ENCODE measurements at regions not wholly inside any gene's neighbourhood (a gene's known extent, or its start where the extent isn't known, plus 50 kb on each side); places are given as distances from the start of the nearest gene placed in this dataset.

DNA sequence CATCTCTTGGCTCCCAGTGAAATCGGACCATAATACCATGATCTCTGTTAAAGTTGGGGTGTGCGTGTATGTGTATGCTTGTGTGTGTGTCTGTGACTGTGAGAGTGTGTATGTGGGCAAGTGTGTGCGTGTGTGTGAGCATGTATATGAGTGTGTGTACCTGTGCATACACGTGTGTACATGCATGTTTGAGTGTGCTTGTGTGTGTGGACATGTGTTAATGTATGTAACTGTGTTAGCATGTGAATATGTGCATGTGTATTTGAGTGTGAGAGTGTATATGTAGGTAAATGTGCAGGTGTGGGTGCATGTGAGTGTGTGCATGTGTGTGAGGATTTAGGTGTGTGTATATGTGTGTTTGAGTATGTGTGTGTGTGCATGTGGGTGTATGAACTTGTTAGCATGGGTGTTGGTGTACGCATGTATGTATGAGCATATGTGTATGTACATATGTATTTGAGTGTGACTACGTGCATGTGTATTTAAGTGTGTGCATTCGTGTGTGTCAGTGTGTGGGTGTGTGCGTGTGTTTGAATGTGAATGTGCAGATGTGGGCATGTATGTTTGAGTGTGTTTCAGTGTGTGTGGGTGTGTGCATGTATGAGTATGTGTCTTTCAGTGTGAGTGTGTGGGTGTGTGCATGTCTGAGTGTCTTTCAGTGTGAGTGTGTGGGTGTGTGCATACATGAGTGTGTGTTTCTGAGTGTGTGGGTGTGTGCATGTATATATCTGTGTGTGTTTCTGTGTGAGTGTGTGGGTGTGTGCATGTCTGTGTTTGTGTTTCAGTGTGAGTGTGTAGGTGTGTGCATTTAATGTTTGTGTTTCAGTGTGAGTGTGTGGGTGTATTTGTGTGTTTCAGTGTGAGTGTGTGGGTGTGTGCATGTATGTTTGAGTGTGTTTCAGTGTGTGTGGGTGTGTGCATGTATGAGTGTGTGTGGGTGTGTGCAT, 183.2 kb downstream of the SOX9 start:
- no peak for DNase-seq

DNA sequence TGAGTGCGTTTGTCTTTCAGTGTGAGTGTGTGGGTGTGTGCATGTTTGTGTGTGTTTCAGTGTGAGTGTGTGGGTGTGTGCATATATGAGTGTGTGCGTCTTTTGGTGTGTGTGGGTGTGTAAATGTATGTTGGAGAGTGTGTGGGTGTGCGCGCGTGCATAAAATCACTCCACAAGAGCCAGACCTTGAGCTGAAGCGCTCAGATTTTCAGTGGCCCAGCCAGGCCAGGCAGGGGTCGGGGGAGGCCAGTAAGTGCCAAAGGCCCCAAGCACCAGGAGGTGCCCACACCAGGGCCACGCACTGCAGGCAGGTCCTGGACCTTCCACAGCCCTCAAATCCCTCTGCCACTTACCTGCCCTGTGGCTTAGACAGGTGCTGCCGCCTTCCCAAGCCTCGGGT, 184.0 kb downstream of the SOX9 start:
- DNase-seq, result no peak

DNA sequence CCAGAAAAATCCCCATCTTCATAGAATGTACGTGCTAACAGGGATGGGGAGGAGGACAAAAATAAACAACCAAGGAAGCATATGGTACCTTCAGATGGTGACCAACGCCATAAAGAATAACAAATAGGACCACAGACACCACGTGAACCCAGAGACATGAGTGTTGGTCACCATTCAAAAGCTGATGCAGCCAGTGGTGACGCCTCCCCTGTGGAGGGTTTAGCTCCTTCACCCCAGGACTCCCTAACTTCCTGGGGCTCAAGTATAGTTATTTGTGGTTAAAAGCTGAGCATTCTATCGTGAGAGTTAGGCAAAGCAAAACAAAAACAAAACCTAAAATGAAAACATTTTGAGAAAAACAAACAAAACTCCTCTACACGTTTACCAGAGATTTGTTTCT, 184.7 kb downstream of the SOX9 start:
- DNase-seq, result no peak

DNA sequence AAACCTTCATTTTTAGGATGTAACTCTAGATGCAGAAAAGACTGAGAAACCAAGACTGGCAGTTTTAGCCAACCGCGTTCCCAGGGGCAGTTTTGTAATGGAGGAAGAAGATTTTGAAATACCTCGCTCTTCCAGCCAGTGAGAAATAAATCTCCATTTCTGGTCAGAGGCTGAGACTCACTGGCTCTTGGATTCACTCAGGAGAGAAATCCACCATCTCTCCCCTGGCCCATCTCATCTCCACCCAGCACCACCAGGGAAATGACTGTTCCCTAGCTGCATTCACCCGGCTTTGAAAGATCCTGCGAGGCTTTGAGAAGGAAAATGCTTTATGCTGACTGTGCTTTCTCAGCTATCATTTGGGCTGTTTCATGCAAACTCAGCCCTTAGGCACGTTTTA, 185.2 kb downstream of the SOX9 start:
- no peak for DNase-seq

DNA sequence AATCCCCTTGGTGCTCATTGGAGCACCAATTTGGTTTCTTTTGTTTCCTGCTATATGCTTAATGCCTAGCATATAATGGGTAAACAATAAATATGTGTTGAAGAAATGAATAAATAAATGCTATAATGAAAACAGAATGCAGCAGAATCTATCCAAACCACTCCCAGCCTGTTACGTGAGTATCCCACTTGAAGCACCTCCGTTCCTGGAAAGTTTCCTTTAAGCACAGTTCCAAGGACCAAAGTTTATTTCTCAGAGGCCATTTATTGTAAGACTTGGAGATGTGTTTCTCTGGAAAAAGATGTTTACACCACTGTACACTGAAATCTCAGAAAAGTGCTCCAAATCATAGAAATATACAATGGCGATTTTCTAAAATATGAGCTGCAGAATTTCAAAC, 187.0 kb downstream of the SOX9 start:
- no peak for DNase-seq

DNA sequence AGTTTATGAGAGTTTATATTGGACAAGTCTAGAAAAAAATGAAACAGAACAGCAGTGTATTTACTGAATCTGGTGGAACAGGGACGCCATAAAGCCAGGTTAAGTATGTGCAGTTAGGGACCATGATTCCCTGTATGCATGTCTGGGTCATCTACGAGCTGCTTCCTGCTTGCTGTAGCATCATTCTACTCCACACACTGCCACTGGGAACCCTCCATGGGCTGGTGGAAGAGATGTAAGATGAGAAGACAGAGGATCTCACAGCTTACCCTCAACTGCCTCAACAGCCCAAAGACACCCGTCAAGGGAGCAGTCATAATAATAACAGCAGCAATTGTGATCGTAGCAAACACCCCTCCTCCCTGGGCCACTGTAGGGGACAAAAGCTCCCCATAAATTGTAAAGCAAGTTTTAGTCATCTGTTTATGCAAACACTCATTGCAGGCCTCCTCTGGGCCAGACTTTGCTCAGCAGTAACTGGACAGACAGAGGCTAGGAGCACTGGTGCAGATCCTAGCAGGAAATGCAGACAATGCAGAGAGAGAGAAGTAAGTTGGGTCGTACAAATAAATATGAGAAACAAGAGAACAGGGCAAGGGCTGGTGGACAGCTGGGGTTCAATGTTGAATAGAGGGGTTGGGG, 188.0 kb downstream of the SOX9 start:
- DNase-seq, result no peak

DNA sequence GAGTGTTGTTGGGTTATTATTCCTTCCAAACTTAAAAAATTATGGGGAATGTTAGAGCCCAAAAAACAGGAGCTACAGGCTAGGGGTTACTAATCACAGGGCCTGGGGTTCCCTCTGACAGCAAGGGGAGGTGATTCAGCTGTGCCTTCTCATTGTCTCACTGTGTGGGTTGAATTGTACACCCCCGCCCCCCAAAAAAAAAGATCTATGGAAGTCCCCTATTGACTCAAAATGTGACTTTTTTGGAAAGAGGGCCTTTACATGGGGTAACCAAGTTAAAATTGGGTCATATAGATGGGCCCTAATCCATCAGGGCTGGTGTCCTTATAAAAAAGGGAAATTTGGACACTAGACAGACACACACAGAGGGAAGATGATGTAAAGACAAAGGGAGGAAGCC, 190.2 kb downstream of the SOX9 start:
- DNase-seq, result no peak

DNA sequence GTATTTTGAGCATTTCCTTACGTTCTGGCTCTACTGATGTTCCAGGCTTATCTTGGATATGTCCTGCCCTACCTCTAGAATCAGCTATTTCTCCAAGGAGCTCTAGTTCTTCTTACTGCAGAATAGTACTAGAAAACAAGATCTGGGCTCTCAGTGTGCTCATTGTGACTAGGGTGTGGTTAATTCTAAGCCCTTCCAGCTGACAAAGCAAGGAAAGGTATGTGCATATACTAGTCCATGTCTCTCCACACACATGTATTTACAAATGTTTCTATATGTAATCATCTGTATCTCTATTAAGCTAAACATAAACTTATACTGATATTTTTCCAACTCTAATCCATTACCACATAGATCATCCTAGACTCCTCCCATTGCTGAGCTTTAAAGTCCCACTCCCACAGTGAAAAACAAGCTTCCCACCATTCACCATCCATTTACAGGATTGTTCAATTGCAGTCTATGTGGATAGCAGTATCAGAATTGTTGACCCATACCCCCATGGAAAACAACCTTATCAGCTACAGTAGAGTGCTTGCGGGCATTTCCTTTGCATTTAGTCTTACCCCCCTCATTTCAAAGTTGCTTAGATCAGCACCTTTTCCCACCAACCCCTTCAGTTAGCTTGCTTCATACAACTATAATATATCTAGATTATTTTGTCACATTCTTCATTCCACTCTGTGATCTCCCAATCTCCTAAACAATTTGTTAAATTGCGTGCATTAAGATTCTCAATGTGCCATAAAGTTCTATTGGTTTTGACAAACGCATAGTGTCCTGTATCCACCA, 194.5 kb downstream of the SOX9 start:
- no peak for DNase-seq

DNA sequence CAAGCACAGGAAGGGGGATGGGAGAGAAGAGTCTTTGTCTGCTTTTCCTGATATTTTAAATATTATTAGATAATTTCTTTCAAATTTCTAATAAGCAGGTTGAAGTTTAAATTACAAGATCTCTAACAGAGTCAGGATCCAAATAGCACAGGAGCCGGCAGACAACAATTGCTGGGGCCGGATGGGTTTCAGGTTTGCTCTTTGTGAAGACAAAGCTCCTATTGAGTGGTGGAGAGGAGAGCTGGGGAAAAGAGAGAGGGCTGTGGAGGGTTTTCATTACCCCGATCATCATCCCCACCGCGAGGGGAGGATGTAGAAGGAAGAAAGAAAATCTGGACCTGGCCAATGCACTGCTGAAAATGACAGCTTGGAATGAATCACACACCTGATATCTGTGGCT, 197.3 kb downstream of the SOX9 start:
- no peak for DNase-seq

DNA sequence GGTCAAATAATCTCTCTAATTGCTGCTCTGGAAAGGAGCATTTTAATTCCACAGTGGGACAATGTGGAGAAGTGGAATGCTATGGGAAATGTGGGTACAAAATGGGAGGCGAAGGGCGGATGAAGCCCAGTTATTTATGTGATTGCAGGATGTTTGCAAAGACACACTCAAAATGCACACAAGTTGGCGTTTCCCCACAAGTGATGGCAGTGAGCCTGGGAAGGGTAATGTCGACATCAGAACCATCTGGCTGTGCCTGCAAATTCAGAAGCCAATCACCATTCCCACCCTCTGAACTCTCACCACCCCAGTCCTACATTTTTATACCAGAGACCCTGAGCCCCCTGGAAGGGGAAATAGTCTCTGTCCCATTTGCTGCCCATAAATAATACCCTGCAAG, 201.1 kb downstream of the SOX9 start:
- no peak for DNase-seq

DNA sequence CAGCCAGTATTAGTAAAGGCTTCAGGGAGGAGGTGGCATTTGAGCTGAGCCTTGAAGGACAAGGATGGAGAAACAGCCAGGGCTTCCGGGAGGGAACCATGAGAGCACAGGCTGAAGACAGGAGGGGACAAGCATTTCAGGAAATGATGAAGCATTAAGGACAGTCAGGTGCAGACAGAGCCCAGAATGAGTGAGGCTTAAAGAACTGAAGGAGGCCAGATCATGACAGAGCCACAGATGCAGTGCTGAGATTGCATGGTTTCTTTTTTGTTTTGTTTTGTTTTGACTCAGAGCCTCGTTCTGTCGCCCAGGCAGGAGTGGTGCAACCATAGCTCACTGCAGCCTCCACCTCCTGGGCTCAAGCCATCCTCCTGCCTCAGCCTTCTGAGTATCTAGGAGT, 211.5 kb downstream of the SOX9 start:
- no peak for DNase-seq

DNA sequence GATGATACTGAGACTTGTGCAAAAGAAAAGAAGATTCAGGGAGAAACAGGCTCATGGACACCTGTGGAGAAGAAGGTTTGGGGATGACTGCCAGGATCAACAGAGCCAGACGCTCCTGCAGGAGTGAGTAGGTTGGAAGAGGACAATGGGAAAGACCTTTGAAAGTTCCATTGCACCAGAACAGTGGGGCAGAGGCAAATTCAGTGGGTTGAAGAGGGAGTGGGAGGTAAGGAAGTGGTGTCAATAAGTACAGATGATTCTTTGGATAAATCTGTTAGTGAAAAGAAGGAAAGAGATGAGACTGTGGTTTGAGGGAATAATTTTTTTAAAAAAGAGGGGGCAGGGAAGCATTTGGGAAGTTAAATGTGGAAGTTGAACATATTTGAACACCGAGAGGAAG, 212.8 kb downstream of the SOX9 start:
- no peak for DNase-seq

DNA sequence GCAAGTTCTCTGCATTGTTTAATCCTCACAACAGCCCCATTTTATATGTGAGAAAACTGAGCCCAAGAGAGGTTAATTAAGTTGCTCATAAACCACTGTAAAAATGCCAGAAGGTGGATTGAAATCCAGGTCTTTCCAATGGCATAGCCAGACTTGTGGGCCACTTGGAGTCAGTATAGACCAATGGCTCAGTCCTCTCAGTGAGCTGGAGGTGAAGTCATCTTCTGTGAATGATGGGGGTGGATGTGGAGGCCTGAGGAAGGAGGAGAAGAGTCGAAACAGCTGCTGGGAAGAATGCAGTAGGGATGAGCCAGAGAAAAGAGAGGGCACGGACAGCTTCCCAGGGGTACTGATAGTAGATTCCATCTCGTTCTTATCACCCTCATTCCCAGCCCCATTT, 213.4 kb downstream of the SOX9 start:
- no peak for DNase-seq

DNA sequence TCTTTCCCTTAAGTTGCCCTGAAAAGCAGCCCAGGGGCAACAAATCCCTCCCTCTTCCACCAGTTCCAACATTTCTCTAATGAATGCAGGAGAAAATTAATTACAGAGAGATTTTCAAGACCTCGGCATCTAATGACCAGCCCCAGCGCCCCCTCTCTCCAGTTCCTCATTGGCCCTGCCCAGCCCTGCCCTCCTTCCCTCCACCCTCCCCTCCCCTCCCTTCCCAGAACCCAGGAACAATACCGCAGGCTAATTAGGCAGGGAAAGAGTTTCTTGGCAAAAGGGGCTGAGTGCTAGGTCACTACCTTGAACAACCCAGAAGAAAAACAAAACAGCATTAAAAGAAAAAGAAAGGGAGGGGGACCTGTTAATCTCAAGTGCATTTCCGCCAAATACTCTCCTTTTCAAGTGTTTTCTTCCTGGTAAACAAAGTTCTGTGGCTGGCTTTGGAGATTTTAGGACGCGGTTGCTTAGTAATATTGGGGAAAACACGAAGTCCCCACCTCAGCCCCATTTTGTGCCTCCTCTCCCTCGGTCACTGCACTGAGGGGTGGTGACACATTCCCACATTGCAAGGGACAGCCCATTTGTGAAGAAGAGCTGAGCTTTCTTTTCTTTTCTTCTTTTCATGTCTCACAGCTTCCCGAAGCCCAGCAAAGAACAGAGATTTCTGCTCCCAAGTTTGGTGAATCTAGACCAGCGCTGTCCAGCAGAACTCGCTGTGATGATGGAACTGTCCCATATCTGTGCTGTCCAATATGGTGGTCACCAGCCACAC, 215.4 kb downstream of the SOX9 start:
- DNase-seq, result no peak

DNA sequence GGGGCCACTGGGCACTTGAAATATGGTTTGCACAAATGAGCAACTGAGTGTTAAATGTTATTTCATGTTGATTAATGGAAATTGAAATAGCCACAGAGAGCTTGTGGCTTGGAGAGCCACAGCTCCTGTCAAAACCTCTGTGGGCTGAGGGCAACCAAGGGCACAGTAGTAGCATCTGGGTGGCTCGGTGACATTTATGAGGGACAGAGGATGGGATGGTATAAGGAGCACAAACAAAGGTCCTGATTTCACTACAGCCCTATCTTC, 215.9 kb downstream of the SOX9 start:
- DNase-seq, result no peak

DNA sequence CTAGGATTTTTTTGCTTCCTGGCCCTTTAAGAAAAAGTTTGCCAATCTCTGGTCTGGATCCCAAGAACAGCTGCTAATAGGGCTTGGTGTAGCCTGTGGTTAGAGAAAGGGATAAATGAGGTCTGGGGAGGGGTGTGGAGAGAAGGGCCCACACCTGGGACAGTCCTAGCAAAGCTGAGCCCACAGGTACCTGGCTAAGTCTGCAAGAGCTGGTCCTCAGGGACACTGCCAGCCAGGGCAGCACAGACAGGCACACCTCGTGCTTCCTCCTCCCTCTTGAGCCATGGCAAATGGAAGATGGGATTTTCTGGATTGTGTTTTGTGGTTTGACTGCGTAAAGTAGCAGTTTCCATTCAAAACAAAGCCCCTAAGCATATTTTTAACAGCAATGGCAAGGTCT, 217.5 kb downstream of the SOX9 start:
- DNase-seq, result no peak

DNA sequence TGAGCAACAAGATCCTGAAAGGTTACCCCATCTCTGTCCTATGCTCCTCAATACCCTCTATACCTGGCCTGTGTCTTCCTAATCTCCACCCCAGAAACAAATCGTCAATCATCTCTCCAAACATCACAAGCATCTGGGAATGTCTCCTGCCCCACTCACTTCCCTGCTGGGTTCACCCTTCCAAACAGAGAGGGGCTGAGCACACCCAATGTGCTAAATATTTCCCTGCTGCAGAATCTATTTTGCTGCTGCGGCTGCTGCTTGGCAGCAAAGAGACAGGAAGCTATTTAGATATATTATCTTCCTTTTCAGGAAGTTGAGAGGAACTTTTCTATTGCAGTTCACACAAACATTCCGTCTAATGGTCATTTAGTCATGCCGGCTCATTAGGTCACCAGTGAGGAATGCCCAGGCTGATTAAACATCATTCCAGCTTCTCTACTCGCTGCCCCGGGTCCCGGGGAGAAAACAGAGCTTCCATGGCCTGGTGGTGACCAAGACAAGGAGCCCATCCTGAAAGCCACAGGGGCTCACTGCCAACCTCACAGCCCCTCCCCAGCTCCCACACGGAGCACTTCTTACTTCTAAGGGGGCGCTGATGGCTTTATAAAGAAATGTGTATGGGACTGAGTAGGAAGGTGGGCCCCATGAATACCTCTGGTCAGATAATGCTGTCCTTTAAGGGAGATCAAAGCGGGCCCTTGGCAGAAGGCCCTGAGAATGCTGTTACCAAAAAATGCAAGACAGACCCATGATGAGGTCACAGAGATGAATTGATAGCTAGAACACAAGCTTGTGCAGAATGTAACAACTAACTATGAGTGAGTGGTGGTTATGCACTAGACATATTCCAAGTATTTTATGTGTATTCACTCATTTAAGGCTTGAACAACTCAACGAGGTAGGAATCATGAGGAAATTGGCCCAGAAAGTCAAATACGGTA, 218.3 kb downstream of the SOX9 start:
- DNase-seq, result no peak

DNA sequence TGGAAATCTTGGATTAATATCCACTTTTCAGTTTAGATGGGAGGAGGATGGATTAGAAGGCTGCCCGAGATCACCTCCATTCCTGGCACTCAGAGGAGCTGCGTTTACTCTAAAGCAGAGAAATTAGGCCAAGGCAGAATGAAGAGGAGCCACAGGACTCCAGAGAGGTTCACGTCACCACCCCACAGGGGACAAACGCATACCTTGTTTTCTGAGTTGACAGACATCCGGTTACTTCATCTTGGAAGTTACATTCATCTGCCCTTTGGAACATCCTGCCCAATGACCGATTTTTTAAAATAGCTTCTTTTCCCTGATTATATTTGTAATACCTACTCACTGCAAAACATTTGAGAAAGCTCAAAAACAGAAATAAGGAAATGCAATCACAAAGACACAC, 220.0 kb downstream of the SOX9 start:
- no peak for DNase-seq

DNA sequence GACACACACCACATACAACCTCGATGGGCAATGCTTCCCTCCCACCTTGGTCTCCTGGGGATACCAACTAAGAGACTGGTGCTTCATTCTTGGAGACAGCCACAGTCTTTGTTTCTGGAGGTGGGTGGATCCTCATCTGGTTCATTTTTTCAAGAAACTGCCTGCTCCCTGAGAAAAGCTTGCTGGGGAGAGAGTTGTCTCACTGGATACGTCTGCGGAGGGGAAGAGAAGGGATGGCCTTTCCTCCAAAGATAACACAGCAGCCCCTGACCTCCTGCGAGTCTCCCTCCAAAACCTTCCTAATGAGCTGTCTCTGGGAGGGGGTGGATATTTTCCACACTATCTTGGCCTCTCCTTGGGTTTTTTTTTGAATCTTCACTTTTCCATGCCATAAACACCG, 221.2 kb downstream of the SOX9 start:
- no peak for DNase-seq

DNA sequence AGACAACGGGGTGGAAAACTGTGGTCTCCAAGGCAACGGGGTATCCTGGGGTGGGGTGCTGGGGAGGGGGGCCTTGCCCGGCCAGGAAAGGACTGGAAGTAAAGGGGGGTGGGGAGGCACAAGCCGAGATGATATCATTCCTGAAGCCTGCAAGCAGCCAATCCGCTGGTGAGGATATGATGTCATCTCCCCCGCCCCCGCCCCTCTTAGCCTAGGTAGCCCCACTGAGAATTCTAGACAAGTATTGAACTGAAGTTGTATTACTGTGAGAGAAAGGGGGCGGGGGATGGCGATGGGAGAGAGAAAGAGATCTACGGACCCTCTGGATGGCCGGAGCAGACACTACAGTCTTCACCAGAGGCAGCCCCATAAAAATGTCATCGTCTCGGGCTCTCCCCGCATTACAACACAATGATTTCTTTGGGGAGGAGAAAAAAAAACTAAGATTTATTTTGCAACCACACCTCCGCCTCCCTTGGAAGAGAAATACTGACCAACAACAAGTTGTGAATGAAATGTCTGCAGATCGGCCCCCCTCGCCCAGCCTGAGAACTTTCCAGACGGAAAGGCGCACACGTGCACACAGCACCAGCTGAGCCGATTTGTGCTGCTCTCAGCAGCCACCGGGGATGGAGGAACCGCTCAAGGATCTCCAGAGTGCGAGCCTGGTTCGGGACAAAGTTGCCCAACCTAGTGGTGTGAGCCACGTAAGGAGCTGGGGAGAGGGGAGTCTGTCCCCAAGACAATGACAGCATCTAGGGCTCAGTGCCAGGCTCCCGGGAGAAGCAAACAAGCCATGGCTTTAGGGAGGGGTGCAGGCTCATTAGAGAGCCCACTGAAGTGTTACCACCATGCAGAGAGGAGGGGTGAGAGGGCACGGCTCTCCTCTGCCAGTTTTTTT, 222.1 kb downstream of the SOX9 start:
- DNase-seq, result peak; percentile 2

DNA sequence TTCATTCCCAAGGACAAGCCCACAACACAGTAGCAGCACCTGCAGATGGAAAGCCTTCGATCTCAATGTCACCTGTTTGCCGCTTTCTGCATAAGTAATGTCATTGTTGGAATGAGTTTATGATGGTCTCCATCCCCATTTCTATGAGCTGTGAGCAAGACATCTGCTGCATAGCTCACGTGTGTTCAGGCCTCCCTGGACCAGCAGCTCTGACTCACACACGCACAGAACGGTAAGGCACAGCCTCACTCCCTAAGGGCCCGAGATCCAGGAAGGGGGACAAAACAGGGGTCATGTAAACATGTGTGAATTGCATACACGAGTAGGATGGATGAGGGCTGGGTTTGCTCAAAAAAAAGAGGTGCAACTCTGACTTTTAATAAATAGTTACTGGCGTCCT, 223.1 kb downstream of the SOX9 start:
- DNase-seq, result no peak
